Type B pancreatic cell (in vitro differentiated cells): ENCODE measurements at regions not wholly inside any gene's neighbourhood (a gene's known extent, or its start where the extent isn't known, plus 50 kb on each side); places are given as distances from the start of the nearest gene placed in this dataset.

Experiments used
- DNase-seq: peaks from one replicate; pipeline ENCODE4 v3.0.0; 2021; ENCODE audit warnings: mixed read lengths; ENCODE audit not compliant: unreplicated experiment; ENCODE audit errors: extremely low spot score
- H3K27ac Mint-ChIP-seq: 2 replicates; pipeline ENCODE4 v1.8.0; 2021; ENCODE audit warnings: mild to moderate bottlenecking, mixed read lengths
- H3K27me3 Mint-ChIP-seq: 2 replicates; pipeline ENCODE4 v1.8.0; 2021; ENCODE audit warnings: mixed read lengths
- H3K36me3 Mint-ChIP-seq: 2 replicates; pipeline ENCODE4 v1.8.0; 2021; ENCODE audit warnings: mixed read lengths
- H3K4me1 Mint-ChIP-seq: one replicate; pipeline ENCODE4 v1.8.0; 2021; ENCODE audit warnings: mixed read lengths; ENCODE audit not compliant: unreplicated experiment
- H3K4me3 Mint-ChIP-seq: 2 replicates; pipeline ENCODE4 v1.8.0; 2021; ENCODE audit warnings: mild to moderate bottlenecking, mixed read lengths
- H3K9me3 Mint-ChIP-seq: 2 replicates; pipeline ENCODE4 v1.8.0; 2021; ENCODE audit warnings: mixed read lengths
- CTCF ChIP-seq: fragments of 200-600 bp; sonication (generic); conservative IDR thresholded peaks from 2 replicates; pipeline ENCODE4 v1.5.0; 2021; ENCODE audit warnings: antibody characterized with exemption, mild to moderate bottlenecking

- Mint-ChIP-seq H3K4me3 (no peak overlapping the region), H3K27ac (no peak overlapping the region), H3K4me1 (no peaks in the 10 kb centered on the region), H3K36me3 (no peaks in the 10 kb centered on the region), H3K27me3 (no peaks in the 10 kb centered on the region), H3K9me3 (no peaks in the 10 kb centered on the region)
- no peak for DNase-seq
- TF ChIP-seq CTCF, result no peak
Measured at GRCh38 chr14:46596236-46596635, 55.3 kb downstream of the RPL10L start.

GRCh38 chr14:46582826-46583225, 68.8 kb downstream of the RPL10L start:
- Mint-ChIP-seq H3K27ac (no peak overlapping the region), H3K4me3 (no peak overlapping the region), H3K4me1 (no peaks in the 10 kb centered on the region), H3K9me3 (no peaks in the 10 kb centered on the region), H3K36me3 (no peaks in the 10 kb centered on the region), H3K27me3 (no peaks in the 10 kb centered on the region)
- TF ChIP-seq CTCF, result no peak
- no peak for DNase-seq

- no peaks in the 10 kb centered on the region for H3K4me1 Mint-ChIP-seq
- H3K27ac Mint-ChIP-seq, result no peak overlapping the region
- H3K4me3 Mint-ChIP-seq, result no peak overlapping the region
- no peak for DNase-seq
- no peaks in the 10 kb centered on the region for H3K9me3 Mint-ChIP-seq
- no peaks in the 10 kb centered on the region for H3K27me3 Mint-ChIP-seq
- peak; percentile 83 for TF ChIP-seq CTCF
- H3K36me3 Mint-ChIP-seq, result no peaks in the 10 kb centered on the region
Measured at GRCh38 chr14:46581036-46581671, 70.4 kb downstream of the RPL10L start.

- Mint-ChIP-seq H3K9me3 (peaks cover 13% of the 10 kb centered on the region), H3K4me1 (peaks cover 18% of the 10 kb centered on the region), H3K36me3 (no peaks in the 10 kb centered on the region), H3K27me3 (no peaks in the 10 kb centered on the region), H3K4me3 (no peak overlapping the region), H3K27ac (no peak overlapping the region)
- DNase-seq, result no peak
- TF ChIP-seq CTCF, result no peak
Measured at GRCh38 chr14:46574978-46575375, 76.6 kb downstream of the RPL10L start.

DNA sequence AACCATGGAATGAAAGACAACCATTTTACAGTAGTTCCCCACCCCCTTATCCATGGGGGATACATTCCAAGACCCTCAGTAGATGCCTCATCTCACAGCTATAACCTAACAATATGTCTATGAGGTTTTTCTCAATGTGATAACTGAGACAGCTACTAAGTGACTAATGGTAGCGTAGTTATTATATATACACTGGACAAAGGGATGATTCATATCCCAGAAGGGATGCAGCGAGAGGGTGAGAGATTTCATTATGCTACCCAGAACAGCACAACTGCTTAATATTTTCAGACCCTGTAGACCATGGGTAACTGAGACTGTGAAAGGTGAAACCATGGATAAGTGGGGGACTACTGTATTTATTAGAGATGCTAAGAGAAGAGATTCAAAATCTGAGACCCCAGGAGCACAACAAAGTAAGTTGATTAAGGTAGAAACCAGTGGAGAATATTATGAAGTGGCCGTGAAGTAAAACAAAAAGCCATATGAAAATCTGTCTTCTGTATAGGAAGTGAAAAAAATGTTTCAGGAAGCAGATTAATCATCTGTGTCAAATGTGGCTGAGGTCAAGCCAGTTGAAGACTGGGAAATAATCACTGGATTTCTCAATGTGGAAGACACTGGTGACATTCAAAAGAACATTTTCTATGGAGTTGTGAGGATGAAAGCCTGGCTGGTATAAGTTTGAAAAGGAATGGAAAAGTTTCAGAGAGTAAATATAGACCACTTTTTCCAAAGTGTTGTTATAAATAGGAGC, 77.2 kb downstream of the RPL10L start:
- Mint-ChIP-seq H3K4me3 (no peak overlapping the region), H3K27ac (no peak overlapping the region), H3K9me3 (peaks cover 13% of the 10 kb centered on the region), H3K4me1 (peaks cover 18% of the 10 kb centered on the region), H3K36me3 (no peaks in the 10 kb centered on the region), H3K27me3 (no peaks in the 10 kb centered on the region)
- TF ChIP-seq CTCF, result no peak
- no peak for DNase-seq
